Pons (tissue), 1 donor: ENCODE measurements at regions not wholly inside any gene's neighbourhood (a gene's known extent, or its start where the extent isn't known, plus 50 kb on each side); places are given as distances from the start of the nearest gene placed in this dataset.
A peak's percentile ranks its signal among the peaks of the same experiment; 100 is the strongest.
"Not testable (repeated sequence)": the region's sequence is repeated elsewhere in the genome, so short reads cannot be mapped to it uniquely, and the experiment has no call there.

Experiments
- DNase-seq: peaks from one replicate; pipeline ENCODE4 v3.0.0-alpha.2; 2016; ENCODE audit warnings: low spot score

DNA sequence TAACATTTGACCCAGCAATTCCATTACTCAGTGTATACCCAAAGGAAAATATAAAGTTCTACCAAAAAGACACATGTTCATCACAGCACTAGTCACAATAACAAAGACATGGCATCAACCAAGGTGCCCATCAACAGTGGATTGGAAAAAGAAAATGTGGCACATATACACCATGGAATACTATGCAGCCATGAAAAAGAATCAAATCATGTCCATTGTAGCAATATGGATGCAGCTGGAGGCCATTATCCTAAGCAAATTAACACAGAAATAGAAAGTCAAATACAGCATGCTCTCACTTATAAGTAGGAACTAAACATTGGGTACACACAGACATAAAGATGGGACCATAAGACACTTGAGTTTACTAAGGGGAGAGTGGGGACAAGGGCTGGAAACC is 441.9 kb upstream of the ID4 start:
- no peak for DNase-seq

GRCh38 chr6:19399406-19399805 is 437.8 kb upstream of the ID4 start:
- peak; percentile 34 for DNase-seq

GRCh38 chr6:19404884-19405283 is 432.3 kb upstream of the ID4 start:
- DNase-seq: not testable (repeated sequence)

- DNase-seq: no peak
Measured at GRCh38 chr6:19408331-19408730, 428.8 kb upstream of the ID4 start.

- no peak for DNase-seq
Measured at GRCh38 chr6:19410481-19410880, 426.7 kb upstream of the ID4 start.

DNA sequence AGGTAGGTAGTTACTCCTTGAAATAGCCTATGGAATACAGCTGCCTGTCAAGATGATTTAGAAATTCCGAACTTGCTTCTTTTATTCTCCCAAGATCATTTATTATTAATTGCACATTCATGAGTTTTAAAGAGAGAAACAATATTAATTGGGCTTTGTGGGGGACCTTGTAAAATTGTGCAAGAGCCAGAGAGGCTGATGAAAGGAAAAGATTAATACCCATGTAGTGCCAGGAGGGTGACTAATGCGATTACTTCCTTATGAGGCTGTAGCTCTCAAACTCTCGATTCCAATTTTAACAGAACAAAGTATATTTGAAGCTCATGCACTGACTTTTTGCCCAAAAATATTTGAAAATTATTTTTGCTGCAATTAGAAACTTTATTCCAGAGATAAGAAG is 423.8 kb upstream of the ID4 start:
- DNase-seq: no peak

DNA sequence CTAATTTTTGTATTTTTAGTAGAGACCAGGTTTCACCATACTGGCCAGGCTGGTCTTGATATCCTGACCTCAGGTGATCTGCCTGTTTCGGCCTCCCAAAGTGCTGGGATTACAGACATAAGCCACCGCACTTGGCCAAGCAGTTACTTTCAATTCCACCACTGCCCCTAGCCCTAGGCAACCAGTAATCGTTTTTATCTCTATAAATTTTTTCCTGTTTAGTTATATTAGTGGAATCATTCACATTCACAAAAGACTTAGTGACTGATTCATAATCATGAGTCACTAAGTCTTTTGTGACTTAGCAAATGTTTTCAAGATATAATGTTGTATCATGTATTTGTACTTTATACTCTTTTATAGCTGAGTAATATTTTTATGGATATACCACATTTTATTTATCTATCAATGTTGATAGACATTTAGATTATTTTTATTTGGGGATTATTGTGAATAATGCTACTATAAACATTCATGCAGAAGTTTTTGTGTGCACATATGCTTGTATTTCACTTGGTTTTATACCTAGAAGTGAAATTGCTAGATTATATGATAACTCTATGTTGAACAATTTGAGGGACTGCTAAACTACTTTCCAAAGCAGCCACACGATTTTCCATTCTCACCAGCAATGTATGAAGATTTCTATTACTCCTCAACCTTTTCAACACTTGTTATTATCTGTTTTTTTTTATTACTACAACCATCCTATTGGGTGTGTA is 421.4 kb upstream of the ID4 start:
- DNase-seq: no peak

DNA sequence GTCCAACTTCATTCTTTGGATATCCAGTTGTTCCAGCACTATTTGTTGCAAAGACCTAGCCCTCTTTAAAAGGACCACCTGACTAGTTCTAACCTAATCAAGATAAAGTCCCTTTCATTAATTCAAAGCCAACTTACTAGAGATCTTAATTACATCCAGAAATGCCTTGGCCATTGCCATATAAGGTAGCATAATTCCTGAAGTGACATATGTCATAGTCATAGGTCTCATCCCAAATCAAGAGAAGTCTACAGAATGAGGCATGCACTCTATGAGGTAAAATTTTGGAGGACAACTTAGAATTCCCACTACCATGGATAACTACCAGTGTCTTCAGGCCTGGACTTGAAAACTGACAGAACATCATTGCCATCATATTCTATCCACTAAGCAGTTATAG is 420.4 kb upstream of the ID4 start:
- no peak for DNase-seq

- no peak for DNase-seq
Measured at GRCh38 chr6:19417713-19418112, 419.5 kb upstream of the ID4 start.

GRCh38 chr6:19424853-19425252 is 412.3 kb upstream of the ID4 start:
- no peak for DNase-seq

GRCh38 chr6:19427548-19427947 is 409.6 kb upstream of the ID4 start:
- DNase-seq: no peak

- peak; percentile 6 for DNase-seq
Measured at GRCh38 chr6:19432966-19433498, 404.1 kb upstream of the ID4 start.

DNA sequence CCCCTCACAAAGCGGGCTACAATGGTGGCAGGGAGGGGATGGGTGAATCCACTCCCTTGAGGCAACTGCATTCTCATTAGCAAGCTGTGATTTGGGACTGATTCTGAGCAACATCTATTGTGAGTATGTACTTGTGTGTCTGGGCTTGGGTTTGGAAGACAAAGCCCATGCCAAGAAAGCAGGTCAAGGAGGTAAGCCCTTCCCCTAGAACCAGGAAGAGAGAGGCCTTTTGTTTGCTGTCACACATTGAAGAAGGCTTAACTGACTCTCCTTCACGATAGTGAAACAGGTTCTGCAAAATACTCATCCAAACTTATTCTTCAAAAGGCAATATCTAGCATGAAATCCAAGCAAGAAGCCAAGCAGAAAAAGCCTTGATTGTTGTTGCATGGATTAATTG is 403.1 kb upstream of the ID4 start:
- no peak for DNase-seq

DNA sequence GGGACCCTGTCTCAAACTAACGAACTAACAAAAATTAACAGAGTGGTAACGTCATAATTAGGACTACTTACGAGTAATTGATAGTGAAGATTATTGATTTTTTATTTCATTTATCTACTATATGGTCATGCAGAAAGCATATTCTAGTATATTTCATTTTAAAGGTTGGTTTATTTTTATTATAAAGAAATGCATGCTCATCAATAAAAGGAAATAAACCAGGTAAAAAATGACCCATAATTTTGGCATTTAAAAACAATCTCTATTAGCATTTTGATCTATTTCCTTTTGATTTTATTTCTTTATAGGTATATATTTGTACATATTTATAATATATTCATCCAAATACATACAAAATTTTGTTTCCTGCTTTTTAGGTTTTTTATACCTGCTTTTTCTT is 401.4 kb upstream of the ID4 start:
- DNase-seq: no peak

DNA sequence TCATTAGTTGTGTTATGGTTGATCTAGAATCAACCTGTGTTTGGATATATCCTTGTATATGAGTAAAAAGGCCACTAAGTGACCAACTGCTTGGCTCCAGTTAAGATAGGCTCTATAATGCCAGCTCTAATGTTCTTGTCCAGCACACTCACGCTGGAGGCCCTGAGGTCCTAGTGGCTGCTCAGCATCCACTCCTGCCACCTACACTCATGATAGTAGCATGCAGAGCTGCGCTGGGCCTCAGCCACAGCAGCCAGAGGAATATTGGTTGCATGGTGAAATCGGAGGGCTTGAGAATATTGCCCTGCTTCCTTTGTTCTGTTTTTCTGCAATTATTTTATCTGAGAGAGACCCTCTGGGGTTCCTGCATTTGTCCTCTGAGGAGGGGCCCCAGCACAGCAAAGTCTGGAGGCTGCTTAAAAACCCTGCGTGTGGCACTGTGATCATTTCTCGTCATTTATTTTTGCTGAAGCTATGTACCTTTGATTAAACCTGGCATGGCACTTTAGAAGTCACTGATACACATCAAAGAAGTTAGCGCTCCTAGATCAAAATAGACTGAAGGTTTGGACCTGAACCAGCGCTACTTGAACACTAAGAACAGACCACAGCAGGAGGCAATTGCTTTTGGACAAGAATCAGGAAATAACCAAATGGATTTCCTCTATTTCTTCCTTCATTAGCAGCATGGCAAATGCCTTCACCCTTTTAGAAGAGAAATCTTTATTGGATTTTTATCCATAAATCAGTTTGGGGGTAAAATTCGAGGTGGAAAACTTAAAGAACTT is 398.4 kb upstream of the ID4 start:
- DNase-seq: no peak

- DNase-seq: no peak
Measured at GRCh38 chr6:19440531-19440930, 396.6 kb upstream of the ID4 start.

DNA sequence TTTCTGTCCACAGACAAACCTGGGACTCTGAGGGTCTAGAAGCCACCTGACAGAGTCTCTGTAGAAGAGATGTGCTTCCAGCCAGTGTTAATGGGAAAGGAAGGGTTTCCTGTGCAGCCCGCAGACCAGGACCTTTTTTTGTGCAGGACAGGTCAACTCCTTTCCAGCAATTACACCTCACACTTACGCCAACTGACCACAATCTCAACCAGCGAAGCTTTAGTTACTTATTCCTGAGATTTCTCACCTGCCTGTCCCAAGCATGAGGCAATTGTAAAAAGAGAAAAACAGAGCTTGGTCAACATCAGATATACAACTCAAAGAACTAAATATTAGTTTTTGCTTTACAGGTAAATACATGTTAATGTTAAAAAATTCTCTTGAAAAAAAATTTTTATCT is 393.8 kb upstream of the ID4 start:
- DNase-seq: no peak

DNA sequence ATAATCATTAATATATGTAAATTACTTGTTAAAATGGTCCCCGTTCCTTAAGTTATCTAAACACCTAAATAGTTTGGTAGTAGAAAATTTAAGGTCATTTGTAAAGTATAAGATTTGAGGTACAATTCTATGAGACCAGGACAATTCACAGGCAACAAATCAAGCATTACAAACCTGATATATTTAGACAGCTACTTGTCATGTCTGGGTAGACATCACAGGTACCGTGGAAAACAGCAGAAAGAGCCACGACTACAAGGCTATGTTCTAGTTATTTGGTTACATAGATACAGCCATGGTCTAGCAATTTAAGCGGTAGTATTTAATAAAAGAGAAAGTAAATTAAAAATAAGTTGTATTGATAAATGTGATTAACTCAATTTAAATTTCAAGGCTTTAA is 393.1 kb upstream of the ID4 start:
- DNase-seq: no peak

DNA sequence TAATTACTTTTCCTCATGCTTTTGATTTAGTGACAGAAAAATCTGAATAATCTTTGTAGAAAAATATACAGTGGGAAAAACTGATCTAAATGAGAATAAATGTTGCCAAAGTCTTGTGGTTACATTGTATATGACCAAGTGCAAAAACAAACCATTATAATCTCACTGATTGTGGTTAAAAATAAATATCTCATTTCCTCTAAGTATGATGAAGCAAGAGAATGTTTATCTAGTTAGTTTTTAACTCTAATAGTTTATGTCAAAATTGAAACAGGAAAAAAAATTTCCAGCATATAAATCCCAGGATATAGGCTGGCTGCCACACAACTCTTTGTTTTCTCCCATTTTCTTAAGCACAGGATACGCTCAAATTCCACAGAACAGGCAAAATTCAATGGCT is 392.7 kb upstream of the ID4 start:
- no peak for DNase-seq

GRCh38 chr6:19446570-19446969 is 390.6 kb upstream of the ID4 start:
- DNase-seq: no peak

DNA sequence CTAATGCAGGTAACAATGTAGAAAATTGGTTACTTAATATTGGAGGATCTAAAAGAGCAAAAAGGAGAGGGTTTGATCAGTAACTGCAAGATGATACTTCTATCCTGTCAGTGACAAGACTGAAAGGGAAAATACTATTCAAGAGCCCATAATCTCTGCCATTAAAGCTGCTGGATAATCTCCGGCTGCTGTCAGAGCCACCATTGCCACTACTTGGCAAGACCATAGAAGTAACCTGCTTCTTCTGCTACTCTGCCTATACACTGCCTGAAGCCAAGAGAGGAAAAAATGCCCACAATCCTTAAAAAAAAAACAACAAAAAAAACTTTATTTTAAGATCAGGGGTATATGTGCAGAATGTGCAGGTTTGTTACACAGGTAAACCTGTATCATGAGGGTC is 386.5 kb upstream of the ID4 start:
- DNase-seq: no peak

DNA sequence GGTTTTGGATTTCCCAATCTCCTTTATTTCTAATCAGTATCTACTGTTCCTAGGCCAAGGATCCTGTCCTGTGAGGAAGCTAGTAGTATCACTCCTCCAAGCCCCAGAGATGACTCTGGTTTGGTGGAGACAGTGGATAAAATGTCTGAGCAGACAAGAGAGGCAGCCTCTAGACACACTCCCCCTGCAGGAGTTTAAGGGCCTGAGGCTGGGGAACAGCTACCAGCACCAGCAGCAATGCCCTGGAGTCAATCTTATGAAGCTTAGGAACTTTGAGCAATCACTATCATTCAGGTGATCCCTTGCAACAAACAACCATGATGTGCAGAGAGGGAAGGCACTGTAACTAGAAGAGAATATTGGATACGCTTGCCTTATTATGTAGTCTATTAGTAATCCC is 384.7 kb upstream of the ID4 start:
- no peak for DNase-seq

DNA sequence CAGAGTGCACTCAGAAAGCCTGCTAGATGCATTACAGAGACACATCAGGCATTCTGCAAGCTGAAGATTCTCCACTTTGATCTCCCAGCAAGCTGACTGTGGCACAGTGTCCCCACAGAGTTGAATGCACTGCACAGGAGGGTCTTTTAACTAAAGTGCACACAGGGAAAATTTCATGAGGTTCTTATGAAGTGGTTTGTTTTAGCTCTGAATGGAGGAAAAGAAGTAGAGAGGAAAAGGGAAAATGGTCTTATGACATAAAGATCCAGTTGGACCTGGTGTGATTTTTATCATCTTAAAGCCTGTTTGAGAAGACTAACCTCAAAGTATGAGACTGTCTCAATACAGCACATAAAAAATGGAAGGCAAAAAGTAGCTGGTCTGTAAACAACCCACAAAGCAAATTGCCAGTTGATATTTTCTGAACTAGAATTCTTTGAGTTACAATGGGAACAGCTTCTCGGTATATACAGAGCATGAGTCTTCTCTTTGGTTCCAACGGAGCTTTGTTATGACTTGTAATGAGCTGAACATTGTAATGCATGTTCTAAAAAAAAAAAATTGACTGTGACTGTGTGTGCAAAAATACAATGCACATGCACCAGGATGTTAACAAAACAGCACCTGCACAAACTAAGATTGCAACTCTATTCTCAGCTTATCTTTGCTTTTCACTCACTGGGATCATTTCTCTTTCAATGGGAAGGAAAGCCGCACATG is 383.0 kb upstream of the ID4 start:
- DNase-seq: no peak
